ENCODE measurements at regions not wholly inside any gene's neighbourhood (a gene's known extent, or its start where the extent isn't known, plus 50 kb on each side); places are given as distances from the start of the nearest gene placed in this dataset.
"Not testable (repeated sequence)": the region's sequence is repeated elsewhere in the genome, so short reads cannot be mapped to it uniquely, and the experiment has no call there.

DNA sequence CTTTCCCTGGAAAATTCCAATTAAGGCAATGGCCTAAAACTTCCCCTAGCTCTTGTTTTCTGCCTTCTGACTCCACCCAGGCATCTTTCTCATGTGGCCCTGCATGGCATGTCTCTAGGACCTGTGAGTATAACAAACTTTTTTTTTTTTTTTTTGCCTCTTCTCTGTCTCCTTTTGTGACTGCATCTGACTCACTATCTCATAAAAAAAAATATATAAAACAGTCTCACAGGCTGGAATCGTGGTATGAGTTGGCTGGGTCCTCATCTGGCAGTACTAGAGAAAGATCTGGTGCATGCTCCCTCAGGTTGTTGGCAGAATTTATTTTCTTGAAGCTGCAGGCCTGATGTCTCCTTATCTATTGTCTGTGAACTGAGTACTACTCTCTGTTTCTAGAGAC lies 313.9 kb downstream of the TECRL start:
- Histone ChIP-seq H3K9me3 (ENCODE audit: insufficient read depth, low read depth, low read length) (no peaks in the 10 kb centered on the region), H3K79me2 (ENCODE audit: control insufficient read depth, insufficient read depth, low read length, poor library complexity) (no peaks in the 10 kb centered on the region), H3K27ac (ENCODE audit: low read depth, low read length) (no peak overlapping the region), H3K79me1 (ENCODE audit: low read length) (no peaks in the 10 kb centered on the region), H2AFZ (ENCODE audit: insufficient read depth, low read length, poor library complexity) (no peak overlapping the region), H3K27me3 (ENCODE audit: insufficient read depth, low read length) (no peaks in the 10 kb centered on the region), H4K91ac (ENCODE audit: low read depth, low read length) (no peak overlapping the region), H3K4me1 (ENCODE audit: control insufficient read depth in 1 of 2, insufficient read depth in 2 of 2, low read length in 2 of 2) (no peaks in the 10 kb centered on the region), H2BK12ac (ENCODE audit: low read length) (no peak overlapping the region), H2BK120ac (ENCODE audit: insufficient read depth, low read length, poor library complexity) (no peak overlapping the region), H3K23ac (ENCODE audit: low read length) (no peak overlapping the region), H2AK5ac (ENCODE audit: low read length) (no peak overlapping the region), H3K9ac (ENCODE audit: low read length) (no peak overlapping the region), H3K14ac (ENCODE audit: low read length) (no peak overlapping the region), H3K36me3 (ENCODE audit: control insufficient read depth in 1 of 2, insufficient read depth in 2 of 2, low read length in 2 of 2) (no peaks in the 10 kb centered on the region), H3K4ac (ENCODE audit: low read depth, low read length) (no peak overlapping the region), H4K8ac (ENCODE audit: low read depth, low read length) (no peak overlapping the region), H4K12ac (ENCODE audit: low read depth, low read length) (no peak overlapping the region), H2BK5ac (ENCODE audit: low read depth, low read length, poor library complexity) (no peak overlapping the region), H3K4me3 (ENCODE audit: low read depth, low read length) (no peak overlapping the region), H3K4me2 (ENCODE audit: low read length) (no peak overlapping the region), H3K18ac (ENCODE audit: low read length) (no peak overlapping the region)
- no CpG with 5 or more reads among the region's 1 CpG for WGBS (ENCODE audit: extremely low coverage, insufficient coverage, insufficient read length)
- DNase-seq, result no peak

DNA sequence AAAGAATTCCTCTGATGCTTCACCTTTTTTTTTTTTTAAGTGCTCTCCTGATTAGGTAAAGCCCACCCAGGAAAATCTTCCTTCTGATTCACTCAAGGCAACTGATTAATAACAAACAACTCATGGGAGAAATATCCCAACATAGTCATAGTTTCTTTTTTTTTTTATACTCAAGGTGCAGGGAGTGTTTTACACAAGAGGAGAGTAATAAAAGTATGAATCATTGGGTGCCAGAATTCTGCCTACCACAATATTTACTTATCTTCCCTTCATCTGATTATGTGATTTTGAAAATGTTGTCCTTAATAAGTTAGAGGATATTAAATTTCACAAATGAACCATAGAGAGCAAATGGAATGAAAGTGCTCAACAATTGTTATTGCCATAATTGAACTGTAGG lies 329.9 kb downstream of the TECRL start:
- Histone ChIP-seq H2BK120ac (ENCODE audit: insufficient read depth, low read length, poor library complexity) (no peak overlapping the region), H3K4me3 (ENCODE audit: low read depth, low read length) (no peak overlapping the region), H2BK5ac (ENCODE audit: low read depth, low read length, poor library complexity) (no peak overlapping the region), H3K9me3 (ENCODE audit: insufficient read depth, low read depth, low read length) (no peaks in the 10 kb centered on the region), H2AK5ac (ENCODE audit: low read length) (no peak overlapping the region), H3K4ac (ENCODE audit: low read depth, low read length) (no peak overlapping the region), H4K8ac (ENCODE audit: low read depth, low read length) (no peak overlapping the region), H3K23ac (ENCODE audit: low read length) (no peak overlapping the region), H2AFZ (ENCODE audit: insufficient read depth, low read length, poor library complexity) (no peak overlapping the region), H3K79me1 (ENCODE audit: low read length) (no peaks in the 10 kb centered on the region), H4K12ac (ENCODE audit: low read depth, low read length) (no peak overlapping the region), H3K4me2 (ENCODE audit: low read length) (no peak overlapping the region), H4K91ac (ENCODE audit: low read depth, low read length) (no peak overlapping the region), H3K4me1 (ENCODE audit: control insufficient read depth in 1 of 2, insufficient read depth in 2 of 2, low read length in 2 of 2) (no peaks in the 10 kb centered on the region), H3K9ac (ENCODE audit: low read length) (no peak overlapping the region), H3K36me3 (ENCODE audit: control insufficient read depth in 1 of 2, insufficient read depth in 2 of 2, low read length in 2 of 2) (no peaks in the 10 kb centered on the region), H3K18ac (ENCODE audit: low read length) (no peak overlapping the region), H3K14ac (ENCODE audit: low read length) (no peak overlapping the region), H3K79me2 (ENCODE audit: control insufficient read depth, insufficient read depth, low read length, poor library complexity) (no peaks in the 10 kb centered on the region), H3K27ac (ENCODE audit: low read depth, low read length) (no peak overlapping the region), H3K27me3 (ENCODE audit: insufficient read depth, low read length) (no peaks in the 10 kb centered on the region), H2BK12ac (ENCODE audit: low read length) (no peak overlapping the region)
- no peak for DNase-seq

DNA sequence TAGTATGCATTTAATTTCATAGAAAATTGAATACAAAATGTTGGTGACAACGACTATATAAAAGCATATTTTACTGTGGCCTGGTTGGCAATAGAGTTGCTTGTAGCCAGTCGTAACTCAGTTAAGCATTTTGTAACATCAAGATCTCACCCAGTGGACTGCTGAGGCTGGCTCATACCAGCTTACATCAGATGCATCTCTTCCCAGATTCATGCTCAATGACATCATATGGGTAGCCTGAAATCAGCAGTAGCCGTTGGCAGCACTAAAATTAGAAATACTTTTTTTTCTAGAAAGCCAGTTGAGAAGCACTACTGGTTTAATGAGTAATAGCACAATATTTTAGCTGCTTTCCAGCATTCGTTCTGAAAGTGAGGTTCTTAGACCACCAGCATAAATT lies 341.2 kb downstream of the TECRL start:
- no peaks in the 10 kb centered on the region for H3K36me3 ChIP-seq (ENCODE audit: control insufficient read depth in 1 of 2, insufficient read depth in 2 of 2, low read length in 2 of 2)
- no peak overlapping the region for H2BK5ac ChIP-seq (ENCODE audit: low read depth, low read length, poor library complexity)
- no peak overlapping the region for H3K4me3 ChIP-seq (ENCODE audit: low read depth, low read length)
- WGBS (ENCODE audit: extremely low coverage, insufficient coverage, insufficient read length), result no CpG with 5 or more reads among the region's 4 CpGs
- no peak overlapping the region for H2BK12ac ChIP-seq (ENCODE audit: low read length)
- H3K9me3 ChIP-seq (ENCODE audit: insufficient read depth, low read depth, low read length), result no peaks in the 10 kb centered on the region
- no peaks in the 10 kb centered on the region for H3K79me1 ChIP-seq (ENCODE audit: low read length)
- peak; percentile 2 to 29 for DNase-seq
- H2AK5ac ChIP-seq (ENCODE audit: low read length), result no peak overlapping the region
- no peak overlapping the region for H4K12ac ChIP-seq (ENCODE audit: low read depth, low read length)
- H3K27ac ChIP-seq (ENCODE audit: low read depth, low read length), result no peak overlapping the region
- no peaks in the 10 kb centered on the region for H3K4me1 ChIP-seq (ENCODE audit: control insufficient read depth in 1 of 2, insufficient read depth in 2 of 2, low read length in 2 of 2)
- no peak overlapping the region for H3K18ac ChIP-seq (ENCODE audit: low read length)
- no peak overlapping the region for H4K91ac ChIP-seq (ENCODE audit: low read depth, low read length)
- no peak overlapping the region for H3K4me2 ChIP-seq (ENCODE audit: low read length)
- no peak overlapping the region for H3K9ac ChIP-seq (ENCODE audit: low read length)
- no peaks in the 10 kb centered on the region for H3K79me2 ChIP-seq (ENCODE audit: control insufficient read depth, insufficient read depth, low read length, poor library complexity)
- no peaks in the 10 kb centered on the region for H3K27me3 ChIP-seq (ENCODE audit: insufficient read depth, low read length)
- H2AFZ ChIP-seq (ENCODE audit: insufficient read depth, low read length, poor library complexity), result no peak overlapping the region
- no peak overlapping the region for H4K8ac ChIP-seq (ENCODE audit: low read depth, low read length)
- no peak overlapping the region for H3K14ac ChIP-seq (ENCODE audit: low read length)
- no peak overlapping the region for H2BK120ac ChIP-seq (ENCODE audit: insufficient read depth, low read length, poor library complexity)
- no peak overlapping the region for H3K4ac ChIP-seq (ENCODE audit: low read depth, low read length)
- H3K23ac ChIP-seq (ENCODE audit: low read length), result no peak overlapping the region

DNA sequence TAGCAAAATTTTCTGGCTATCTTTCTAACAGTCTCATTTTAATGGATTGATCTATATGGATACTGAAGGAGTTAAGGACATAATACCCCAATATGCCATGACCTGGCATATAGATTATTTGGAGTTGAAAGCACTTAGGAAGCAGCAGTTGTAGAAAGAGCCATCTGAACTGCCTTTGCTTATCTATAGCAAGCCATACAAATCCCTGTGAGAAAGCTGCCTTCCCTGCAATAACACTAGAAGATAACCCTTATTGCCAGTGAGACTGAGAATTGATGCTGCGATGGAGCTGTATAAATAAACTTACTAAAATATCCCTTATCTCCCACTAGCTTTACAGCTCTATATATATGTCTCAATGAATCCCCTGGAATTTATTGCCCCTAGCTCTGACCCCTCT lies 346.3 kb downstream of the TECRL start:
- Histone ChIP-seq H4K91ac (ENCODE audit: low read depth, low read length) (no peak overlapping the region), H3K14ac (ENCODE audit: low read length) (no peak overlapping the region), H3K27me3 (ENCODE audit: insufficient read depth, low read length) (no peaks in the 10 kb centered on the region), H2BK120ac (ENCODE audit: insufficient read depth, low read length, poor library complexity) (no peak overlapping the region), H3K4me2 (ENCODE audit: low read length) (no peak overlapping the region), H2AK5ac (ENCODE audit: low read length) (no peak overlapping the region), H3K79me1 (ENCODE audit: low read length) (no peaks in the 10 kb centered on the region), H4K8ac (ENCODE audit: low read depth, low read length) (no peak overlapping the region), H3K36me3 (ENCODE audit: control insufficient read depth in 1 of 2, insufficient read depth in 2 of 2, low read length in 2 of 2) (no peaks in the 10 kb centered on the region), H3K9me3 (ENCODE audit: insufficient read depth, low read depth, low read length) (no peaks in the 10 kb centered on the region), H3K4ac (ENCODE audit: low read depth, low read length) (no peak overlapping the region), H3K4me1 (ENCODE audit: control insufficient read depth in 1 of 2, insufficient read depth in 2 of 2, low read length in 2 of 2) (no peaks in the 10 kb centered on the region), H2AFZ (ENCODE audit: insufficient read depth, low read length, poor library complexity) (no peak overlapping the region), H3K79me2 (ENCODE audit: control insufficient read depth, insufficient read depth, low read length, poor library complexity) (no peaks in the 10 kb centered on the region), H3K4me3 (ENCODE audit: low read depth, low read length) (no peak overlapping the region), H2BK12ac (ENCODE audit: low read length) (no peak overlapping the region), H3K9ac (ENCODE audit: low read length) (no peak overlapping the region), H3K27ac (ENCODE audit: low read depth, low read length) (no peak overlapping the region), H3K23ac (ENCODE audit: low read length) (no peak overlapping the region), H2BK5ac (ENCODE audit: low read depth, low read length, poor library complexity) (no peak overlapping the region), H4K12ac (ENCODE audit: low read depth, low read length) (no peak overlapping the region), H3K18ac (ENCODE audit: low read length) (no peak overlapping the region)
- no CpG with 5 or more reads among the region's 1 CpG for WGBS (ENCODE audit: extremely low coverage, insufficient coverage, insufficient read length)
- DNase-seq, result no peak

DNA sequence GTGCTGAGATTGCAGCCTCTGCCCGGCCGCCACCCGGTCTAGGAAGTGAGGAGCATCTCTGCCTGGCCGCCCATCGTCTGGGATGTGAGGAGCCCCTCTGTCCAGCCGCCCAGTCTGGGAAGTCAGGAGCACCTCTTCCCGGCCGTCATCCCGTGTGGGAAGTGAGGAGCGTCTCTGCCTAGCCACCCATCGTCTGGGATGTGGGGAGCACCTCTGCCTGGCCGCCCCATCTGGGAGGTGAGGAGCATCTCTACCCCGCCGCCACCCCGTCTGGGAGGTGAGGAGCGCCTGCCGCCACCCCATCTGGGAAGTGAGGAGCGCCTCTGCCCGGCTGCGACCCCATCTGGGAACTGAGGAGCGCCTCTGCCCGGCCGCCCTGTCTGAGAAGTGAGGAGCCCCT lies 372.2 kb downstream of the TECRL start:
- not testable (repeated sequence) for H3K79me2 ChIP-seq (ENCODE audit: control insufficient read depth, insufficient read depth, low read length, poor library complexity); H3K4me3 ChIP-seq (ENCODE audit: low read depth, low read length); H3K27me3 ChIP-seq (ENCODE audit: insufficient read depth, low read length); H3K27ac ChIP-seq (ENCODE audit: low read depth, low read length); H4K8ac ChIP-seq (ENCODE audit: low read depth, low read length); H3K14ac ChIP-seq (ENCODE audit: low read length); H3K4ac ChIP-seq (ENCODE audit: low read depth, low read length); H4K12ac ChIP-seq (ENCODE audit: low read depth, low read length); H3K23ac ChIP-seq (ENCODE audit: low read length); H3K18ac ChIP-seq (ENCODE audit: low read length); H3K9me3 ChIP-seq (ENCODE audit: insufficient read depth, low read depth, low read length); H3K36me3 ChIP-seq (ENCODE audit: control insufficient read depth in 1 of 2, insufficient read depth in 2 of 2, low read length in 2 of 2); H2BK12ac ChIP-seq (ENCODE audit: low read length); H3K4me2 ChIP-seq (ENCODE audit: low read length); H3K9ac ChIP-seq (ENCODE audit: low read length); H3K4me1 ChIP-seq (ENCODE audit: control insufficient read depth in 1 of 2, insufficient read depth in 2 of 2, low read length in 2 of 2); H3K79me1 ChIP-seq (ENCODE audit: low read length); H2AFZ ChIP-seq (ENCODE audit: insufficient read depth, low read length, poor library complexity); H2BK120ac ChIP-seq (ENCODE audit: insufficient read depth, low read length, poor library complexity); H2AK5ac ChIP-seq (ENCODE audit: low read length); DNase-seq; H2BK5ac ChIP-seq (ENCODE audit: low read depth, low read length, poor library complexity); H4K91ac ChIP-seq (ENCODE audit: low read depth, low read length)
- WGBS (ENCODE audit: extremely low coverage, insufficient coverage, insufficient read length), result no CpG with 5 or more reads among the region's 23 CpGs

Measured in trophoblast cell (in vitro differentiated cells and primary cell).